PFSK-1 (cell line): ENCODE measurements at regions not wholly inside any gene's neighbourhood (a gene's known extent, or its start where the extent isn't known, plus 50 kb on each side); places are given as distances from the start of the nearest gene placed in this dataset.

Experiments
- POLR2AphosphoS5 ChIP-seq: IDR thresholded peaks from 2 replicates; pipeline ENCODE4 v1.6.1; 2012; ENCODE audit warnings: low read depth, mild to moderate bottlenecking, control low read depth, low read length, moderate library complexity
- TAF1 ChIP-seq: IDR thresholded peaks from 2 replicates; pipeline ENCODE4 v1.6.1; 2012; ENCODE audit warnings: low read length, control low read depth, borderline replicate concordance; ENCODE audit not compliant: insufficient read depth

DNA sequence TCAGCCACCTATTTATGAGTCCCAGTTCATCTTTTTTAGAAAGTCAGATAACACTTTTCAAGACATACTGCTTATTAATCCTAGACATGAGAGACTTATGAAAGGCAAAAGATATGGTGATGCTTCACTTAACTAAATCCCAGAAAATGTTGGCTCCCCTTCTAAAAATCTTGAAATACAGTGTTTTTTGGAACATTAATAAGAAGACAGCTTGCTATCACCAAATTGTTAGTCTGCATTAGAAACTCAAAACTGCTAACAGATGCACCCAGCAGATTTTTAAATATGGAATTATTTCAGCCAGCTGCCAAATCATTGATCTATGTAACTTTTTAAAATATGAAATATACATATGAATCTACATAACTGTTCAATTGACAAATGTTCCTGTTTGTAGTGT, 108.6 kb upstream of the TIAM2 start:
- TF ChIP-seq POLR2AphosphoS5 (no peak), TAF1 (no peak)
